NB4 (cell line): ENCODE measurements at regions not wholly inside any gene's neighbourhood (a gene's known extent, or its start where the extent isn't known, plus 50 kb on each side); places are given as distances from the start of the nearest gene placed in this dataset.

Experiments used
- DNase-seq: peaks from one replicate; pipeline ENCODE4 v3.0.0; 2010; ENCODE audit warnings: low read depth
- H3K4me3 ChIP-seq: one replicate; pipeline ENCODE4 v1.5.1; 2011; ENCODE audit warnings: mild to moderate bottlenecking, low read depth, low read length, moderate library complexity
- CTCF ChIP-seq: IDR thresholded peaks from one replicate; pipeline ENCODE4 v1.5.1; 2012; ENCODE audit warnings: low read depth, low read length
- MAX ChIP-seq: IDR thresholded peaks from 2 replicates; pipeline ENCODE4 v1.6.1; 2011; ENCODE audit warnings: low read depth, low read length
- MYC ChIP-seq: IDR thresholded peaks from 2 replicates; pipeline ENCODE4 v1.6.1; 2011; ENCODE audit warnings: low read depth, low read length
- POLR2A ChIP-seq: IDR thresholded peaks from 2 replicates; pipeline ENCODE4 v1.6.1; 2011; ENCODE audit warnings: mild to moderate bottlenecking; ENCODE audit not compliant: insufficient read length; ENCODE audit errors: extremely low read depth

GRCh38 chr20:39094391-39094790 lies 132.2 kb downstream of the DHX35 start:
- TF ChIP-seq CTCF (no peak), MAX (no peak), MYC (no peak), POLR2A (no peak)
- H3K4me3 ChIP-seq: no peak overlapping the region
- no peak for DNase-seq

- H3K4me3 ChIP-seq: no peak overlapping the region
- TF ChIP-seq POLR2A (no peak), MAX (no peak), CTCF (no peak), MYC (no peak)
- DNase-seq: no peak
Measured at GRCh38 chr20:39092733-39093410, 130.7 kb downstream of the DHX35 start.

GRCh38 chr20:39090906-39091305 lies 128.8 kb downstream of the DHX35 start:
- no peak for DNase-seq
- TF ChIP-seq MYC (no peak), CTCF (no peak), MAX (no peak), POLR2A (no peak)

GRCh38 chr20:39089797-39090196 lies 127.7 kb downstream of the DHX35 start:
- no peak for DNase-seq
- TF ChIP-seq CTCF (no peak), POLR2A (no peak), MYC (no peak), MAX (no peak)
- H3K4me3 ChIP-seq: no peak overlapping the region

More at GRCh38 chr20:39090906-39091305, 128.8 kb downstream of the DHX35 start:
- no peak overlapping the region for H3K4me3 ChIP-seq
